ENCODE measurements at regions not wholly inside any gene's neighbourhood (a gene's known extent, or its start where the extent isn't known, plus 50 kb on each side); places are given as distances from the start of the nearest gene placed in this dataset.
A peak's percentile ranks its signal among the peaks of the same experiment; 100 is the strongest.

- DNase-seq (ENCODE audit: low spot score): peak; percentile 69
- H3K9me3 ChIP-seq: no peaks in the 10 kb centered on the region
- no peak for TF ChIP-seq CTCF (IDR thresholded peaks at IDR 0.05)
- no peaks in the 10 kb centered on the region for H3K36me3 ChIP-seq
- H3K27me3 ChIP-seq: no peaks in the 10 kb centered on the region
- no peak overlapping the region for H3K4me3 ChIP-seq
- H3K4me1 ChIP-seq: no peaks in the 10 kb centered on the region
- H3K27ac ChIP-seq: no peak overlapping the region
Measured at GRCh38 chr1:218711884-218712674, 366.9 kb downstream of the TGFB2 start.

GRCh38 chr1:218712677-218713076 is 367.5 kb downstream of the TGFB2 start:
- H3K4me1 ChIP-seq: no peaks in the 10 kb centered on the region
- H3K36me3 ChIP-seq: no peaks in the 10 kb centered on the region
- no peak for TF ChIP-seq CTCF (IDR thresholded peaks at IDR 0.05)
- H3K9me3 ChIP-seq: no peaks in the 10 kb centered on the region
- H3K4me3 ChIP-seq: no peak overlapping the region
- no peaks in the 10 kb centered on the region for H3K27me3 ChIP-seq
- DNase-seq (ENCODE audit: low spot score): no peak
- no peak overlapping the region for H3K27ac ChIP-seq

- no peak for TF ChIP-seq CTCF (IDR thresholded peaks at IDR 0.05)
- no peaks in the 10 kb centered on the region for H3K9me3 ChIP-seq
- no peaks in the 10 kb centered on the region for H3K36me3 ChIP-seq
- no peaks in the 10 kb centered on the region for H3K27me3 ChIP-seq
- no peaks in the 10 kb centered on the region for H3K4me1 ChIP-seq
- DNase-seq (ENCODE audit: low spot score): no peak
- no peak overlapping the region for H3K27ac ChIP-seq
- no peak overlapping the region for H3K4me3 ChIP-seq
Measured at GRCh38 chr1:218715961-218716669, 371.0 kb downstream of the TGFB2 start.

- Histone ChIP-seq H3K27ac (no peak overlapping the region), H3K9me3 (no peaks in the 10 kb centered on the region), H3K36me3 (no peaks in the 10 kb centered on the region), H3K27me3 (no peaks in the 10 kb centered on the region), H3K4me3 (no peak overlapping the region), H3K4me1 (no peaks in the 10 kb centered on the region)
- no peak for DNase-seq (ENCODE audit: low spot score)
- no peak for TF ChIP-seq CTCF (IDR thresholded peaks at IDR 0.05)
Measured at GRCh38 chr1:218717575-218717974, 372.4 kb downstream of the TGFB2 start.

GRCh38 chr1:218718206-218718605 is 373.1 kb downstream of the TGFB2 start:
- no peak for DNase-seq (ENCODE audit: low spot score)
- H3K9me3 ChIP-seq: no peaks in the 10 kb centered on the region
- H3K27me3 ChIP-seq: no peaks in the 10 kb centered on the region
- H3K27ac ChIP-seq: no peak overlapping the region
- no peaks in the 10 kb centered on the region for H3K36me3 ChIP-seq
- TF ChIP-seq CTCF (IDR thresholded peaks at IDR 0.05): no peak
- no peak overlapping the region for H3K4me3 ChIP-seq
- H3K4me1 ChIP-seq: no peaks in the 10 kb centered on the region
